Mucosa of gallbladder (tissue), 1 donor: ENCODE measurements at regions not wholly inside any gene's neighbourhood (a gene's known extent, or its start where the extent isn't known, plus 50 kb on each side); places are given as distances from the start of the nearest gene placed in this dataset.
"Not testable (repeated sequence)": the region's sequence is repeated elsewhere in the genome, so short reads cannot be mapped to it uniquely, and the experiment has no call there.

Experiments
- DNase-seq: peaks from one replicate; pipeline ENCODE4 v3.0.0-alpha.2; 2020; ENCODE audit warnings: low spot score
- donor health status: DM: no; HTN: no; CAD: no.

GRCh38 chr2:65955259-65955658 lies 479.7 kb upstream of the MEIS1 start:
- DNase-seq, result no peak

- DNase-seq, result no peak
Observed at GRCh38 chr2:65952966-65953761, 481.8 kb upstream of the MEIS1 start.

- no peak for DNase-seq
Observed at GRCh38 chr2:65944213-65944612, 490.7 kb upstream of the MEIS1 start.

GRCh38 chr2:65943099-65943786 lies 491.7 kb upstream of the MEIS1 start:
- no peak for DNase-seq

GRCh38 chr2:65940856-65941255 lies 494.1 kb upstream of the MEIS1 start:
- DNase-seq, result no peak

- DNase-seq, result no peak
Observed at GRCh38 chr2:65939687-65940086, 495.2 kb upstream of the MEIS1 start.

GRCh38 chr2:65937379-65938160 lies 497.4 kb upstream of the MEIS1 start:
- no peak for DNase-seq

- no peak for DNase-seq
Observed at GRCh38 chr2:65934992-65935629, 499.8 kb upstream of the MEIS1 start.

- DNase-seq, result no peak
Observed at GRCh38 chr2:65932571-65932970, 500.2 kb upstream of the SPRED2 start.

- no peak for DNase-seq
Observed at GRCh38 chr2:65931056-65931455, 498.7 kb upstream of the SPRED2 start.

GRCh38 chr2:65930259-65930658 lies 497.9 kb upstream of the SPRED2 start:
- DNase-seq, result no peak

GRCh38 chr2:65929664-65930063 lies 497.3 kb upstream of the SPRED2 start:
- not testable (repeated sequence) for DNase-seq

- peak; percentile 53 for DNase-seq
Observed at GRCh38 chr2:65922794-65923193, 490.4 kb upstream of the SPRED2 start.

GRCh38 chr2:65922030-65922429 lies 489.6 kb upstream of the SPRED2 start:
- DNase-seq, result no peak

- DNase-seq, result no peak
Observed at GRCh38 chr2:65921116-65921515, 488.7 kb upstream of the SPRED2 start.

GRCh38 chr2:65920659-65921058 lies 488.3 kb upstream of the SPRED2 start:
- DNase-seq, result no peak

GRCh38 chr2:65919550-65920188 lies 487.3 kb upstream of the SPRED2 start:
- no peak for DNase-seq

- no peak for DNase-seq
Observed at GRCh38 chr2:65918760-65919187, 486.4 kb upstream of the SPRED2 start.

GRCh38 chr2:65917986-65918385 lies 485.6 kb upstream of the SPRED2 start:
- DNase-seq, result no peak

- DNase-seq, result no peak
Observed at GRCh38 chr2:65916785-65917295, 484.4 kb upstream of the SPRED2 start.

GRCh38 chr2:65916177-65916576 lies 483.8 kb upstream of the SPRED2 start:
- DNase-seq, result no peak
